ENCODE measurements at regions not wholly inside any gene's neighbourhood (a gene's known extent, or its start where the extent isn't known, plus 50 kb on each side); places are given as distances from the start of the nearest gene placed in this dataset.

DNA sequence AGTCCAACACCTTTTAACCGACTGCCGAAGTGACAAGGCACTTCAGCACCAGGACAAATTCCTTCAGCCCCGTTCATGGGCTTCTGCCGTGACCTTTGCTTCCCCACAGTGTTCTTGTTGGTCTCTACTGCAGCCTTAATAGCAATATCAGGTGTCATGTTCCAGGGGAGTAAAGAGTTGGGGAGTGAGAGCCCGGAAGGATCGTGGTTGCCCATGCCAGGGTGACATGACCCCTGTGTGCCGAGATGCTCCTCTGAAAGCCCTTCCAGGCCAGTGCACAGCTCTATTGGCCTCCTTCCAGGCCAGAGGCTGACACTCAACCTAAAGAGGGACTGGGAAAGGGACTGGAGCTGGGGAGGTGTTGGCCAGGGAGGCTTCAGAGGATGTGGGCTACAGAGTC is 279.2 kb downstream of the CYRIA start:
- Histone ChIP-seq H3F3A (ENCODE audit: insufficient read depth, low read length, poor library complexity, severe bottlenecking) (no peaks in the 10 kb centered on the region), H3K9me2 (ENCODE audit: insufficient read depth, low read length) (no peaks in the 10 kb centered on the region), H3K27ac (ENCODE audit: low read length) (no peak overlapping the region), H3K9me3 (ENCODE audit: low read length) (no peaks in the 10 kb centered on the region), H4K20me1 (ENCODE audit: insufficient read depth) (no peaks in the 10 kb centered on the region), H3K9ac (ENCODE audit: low read length) (no peak overlapping the region), H3K27me3 (ENCODE audit: insufficient read depth, low read depth, low read length) (no peaks in the 10 kb centered on the region), H3K36me3 (ENCODE audit: insufficient read depth, low read length) (no peaks in the 10 kb centered on the region), H2AFZ (ENCODE audit: low read depth, low read length) (no peak overlapping the region), H3K4me2 (ENCODE audit: low read length) (no peak overlapping the region), H3K4me3 (ENCODE audit: low read length) (no peak overlapping the region), H3K79me2 (replicated peaks; ENCODE audit: insufficient read depth, low read length) (no peaks in the 10 kb centered on the region)
- TF ChIP-seq MXI1 (conservative IDR thresholded peaks at IDR 0.05; ENCODE audit: poor library complexity, severe bottlenecking) = no peak
- no peak for TF ChIP-seq SMC3 (conservative IDR thresholded peaks at IDR 0.05; ENCODE audit: poor library complexity)
- no peak for TF ChIP-seq EP300 (conservative IDR thresholded peaks at IDR 0.05; ENCODE audit: poor library complexity, severe bottlenecking)
- TF ChIP-seq TAF1 (IDR thresholded peaks at IDR 0.05; ENCODE audit: low read depth) = no peak
- no peak for TF ChIP-seq RAD21 (conservative IDR thresholded peaks at IDR 0.05)
- TF ChIP-seq POLR2AphosphoS5 (IDR thresholded peaks at IDR 0.05) = no peak
- TF ChIP-seq CTCF (IDR thresholded peaks at IDR 0.05; ENCODE audit: poor library complexity, severe bottlenecking) = no peak
- TF ChIP-seq, protein P1, sequence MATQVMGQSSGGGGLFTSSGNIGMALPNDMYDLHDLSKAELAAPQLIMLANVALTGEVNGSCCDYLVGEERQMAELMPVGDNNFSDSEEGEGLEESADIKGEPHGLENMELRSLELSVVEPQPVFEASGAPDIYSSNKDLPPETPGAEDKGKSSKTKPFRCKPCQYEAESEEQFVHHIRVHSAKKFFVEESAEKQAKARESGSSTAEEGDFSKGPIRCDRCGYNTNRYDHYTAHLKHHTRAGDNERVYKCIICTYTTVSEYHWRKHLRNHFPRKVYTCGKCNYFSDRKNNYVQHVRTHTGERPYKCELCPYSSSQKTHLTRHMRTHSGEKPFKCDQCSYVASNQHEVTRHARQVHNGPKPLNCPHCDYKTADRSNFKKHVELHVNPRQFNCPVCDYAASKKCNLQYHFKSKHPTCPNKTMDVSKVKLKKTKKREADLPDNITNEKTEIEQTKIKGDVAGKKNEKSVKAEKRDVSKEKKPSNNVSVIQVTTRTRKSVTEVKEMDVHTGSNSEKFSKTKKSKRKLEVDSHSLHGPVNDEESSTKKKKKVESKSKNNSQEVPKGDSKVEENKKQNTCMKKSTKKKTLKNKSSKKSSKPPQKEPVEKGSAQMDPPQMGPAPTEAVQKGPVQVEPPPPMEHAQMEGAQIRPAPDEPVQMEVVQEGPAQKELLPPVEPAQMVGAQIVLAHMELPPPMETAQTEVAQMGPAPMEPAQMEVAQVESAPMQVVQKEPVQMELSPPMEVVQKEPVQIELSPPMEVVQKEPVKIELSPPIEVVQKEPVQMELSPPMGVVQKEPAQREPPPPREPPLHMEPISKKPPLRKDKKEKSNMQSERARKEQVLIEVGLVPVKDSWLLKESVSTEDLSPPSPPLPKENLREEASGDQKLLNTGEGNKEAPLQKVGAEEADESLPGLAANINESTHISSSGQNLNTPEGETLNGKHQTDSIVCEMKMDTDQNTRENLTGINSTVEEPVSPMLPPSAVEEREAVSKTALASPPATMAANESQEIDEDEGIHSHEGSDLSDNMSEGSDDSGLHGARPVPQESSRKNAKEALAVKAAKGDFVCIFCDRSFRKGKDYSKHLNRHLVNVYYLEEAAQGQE (IDR thresholded peaks at IDR 0.05; ENCODE audit: borderline replicate concordance) = no peak
- no peak for TF ChIP-seq EZH2 (IDR thresholded peaks at IDR 0.05; ENCODE audit: borderline replicate concordance, insufficient read depth, low read length, poor library complexity, severe bottlenecking)

DNA sequence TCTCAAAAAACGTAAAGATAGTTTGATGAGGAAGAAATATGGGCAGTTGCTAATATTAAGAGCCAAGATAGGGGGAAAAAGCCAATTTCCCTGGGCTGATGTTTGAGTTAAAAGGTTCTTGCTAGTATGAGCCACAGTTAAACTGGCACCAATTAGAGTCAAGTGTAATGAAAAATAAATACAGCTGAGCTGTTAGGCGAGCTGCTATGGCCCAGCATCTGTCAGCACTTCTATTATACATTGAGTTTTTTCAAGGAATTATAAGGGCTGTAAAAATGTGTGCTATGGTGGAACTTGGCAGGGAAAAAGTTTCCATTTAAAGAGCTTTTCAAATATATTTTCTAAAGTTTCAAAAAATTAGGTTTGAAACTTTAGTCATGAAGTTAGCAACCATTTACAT is 279.6 kb downstream of the CYRIA start:
- Histone ChIP-seq H4K20me1 (ENCODE audit: insufficient read depth) (no peaks in the 10 kb centered on the region), H3K9me2 (ENCODE audit: insufficient read depth, low read length) (no peaks in the 10 kb centered on the region), H3K4me2 (ENCODE audit: low read length) (no peak overlapping the region), H3K9me3 (ENCODE audit: low read length) (no peaks in the 10 kb centered on the region), H3K27me3 (ENCODE audit: insufficient read depth, low read depth, low read length) (no peaks in the 10 kb centered on the region), H3K9ac (ENCODE audit: low read length) (no peak overlapping the region), H3K27ac (ENCODE audit: low read length) (no peak overlapping the region), H3K4me3 (ENCODE audit: low read length) (no peak overlapping the region), H3K79me2 (replicated peaks; ENCODE audit: insufficient read depth, low read length) (no peaks in the 10 kb centered on the region), H3F3A (ENCODE audit: insufficient read depth, low read length, poor library complexity, severe bottlenecking) (no peaks in the 10 kb centered on the region), H2AFZ (ENCODE audit: low read depth, low read length) (no peak overlapping the region), H3K36me3 (ENCODE audit: insufficient read depth, low read length) (no peaks in the 10 kb centered on the region)
- no peak for TF ChIP-seq SMC3 (conservative IDR thresholded peaks at IDR 0.05; ENCODE audit: poor library complexity)
- TF ChIP-seq EP300 (conservative IDR thresholded peaks at IDR 0.05; ENCODE audit: poor library complexity, severe bottlenecking) = no peak

DNA sequence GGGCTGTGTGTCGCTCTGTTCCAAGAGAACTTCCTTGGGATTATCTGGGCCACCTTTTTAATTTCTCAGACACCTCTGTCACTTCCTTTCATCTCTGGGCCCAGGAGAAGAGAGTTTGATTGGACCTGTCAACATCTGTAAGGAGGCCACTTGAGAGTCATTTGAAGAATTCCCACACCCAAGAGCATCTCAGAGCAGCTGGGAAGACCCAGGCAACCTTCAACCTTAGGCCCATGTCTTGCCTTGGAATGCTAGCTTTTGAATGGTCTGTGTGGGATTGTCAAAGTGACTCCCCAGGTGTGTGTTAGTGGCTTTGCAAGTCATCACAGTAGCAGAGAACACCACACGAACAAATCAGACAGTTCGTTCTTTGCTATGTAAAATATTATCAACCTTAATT is 280.3 kb downstream of the CYRIA start:
- H3K9me3 ChIP-seq (ENCODE audit: low read length) = no peaks in the 10 kb centered on the region
- no peaks in the 10 kb centered on the region for H3K36me3 ChIP-seq (ENCODE audit: insufficient read depth, low read length)
- no peaks in the 10 kb centered on the region for H3K27me3 ChIP-seq (ENCODE audit: insufficient read depth, low read depth, low read length)
- H3K27ac ChIP-seq (ENCODE audit: low read length) = no peak overlapping the region
- H3K79me2 ChIP-seq (replicated peaks; ENCODE audit: insufficient read depth, low read length) = no peaks in the 10 kb centered on the region
- H4K20me1 ChIP-seq (ENCODE audit: insufficient read depth) = no peaks in the 10 kb centered on the region
- no peak overlapping the region for H3K4me3 ChIP-seq (ENCODE audit: low read length)
- H2AFZ ChIP-seq (ENCODE audit: low read depth, low read length) = no peak overlapping the region
- no peak overlapping the region for H3K4me2 ChIP-seq (ENCODE audit: low read length)
- no peak overlapping the region for H3K9ac ChIP-seq (ENCODE audit: low read length)
- no peak for TF ChIP-seq SMC3 (conservative IDR thresholded peaks at IDR 0.05; ENCODE audit: poor library complexity)
- no peak for TF ChIP-seq EP300 (conservative IDR thresholded peaks at IDR 0.05; ENCODE audit: poor library complexity, severe bottlenecking)
- TF ChIP-seq, protein P1 (IDR thresholded peaks at IDR 0.05; ENCODE audit: borderline replicate concordance) = no peak
- no peak for TF ChIP-seq MXI1 (conservative IDR thresholded peaks at IDR 0.05; ENCODE audit: poor library complexity, severe bottlenecking)
- TF ChIP-seq TAF1 (IDR thresholded peaks at IDR 0.05; ENCODE audit: low read depth) = no peak
- TF ChIP-seq RAD21 (conservative IDR thresholded peaks at IDR 0.05) = no peak
- TF ChIP-seq EZH2 (IDR thresholded peaks at IDR 0.05; ENCODE audit: borderline replicate concordance, insufficient read depth, low read length, poor library complexity, severe bottlenecking) = no peak
- TF ChIP-seq CTCF (IDR thresholded peaks at IDR 0.05; ENCODE audit: poor library complexity, severe bottlenecking) = no peak
- no peaks in the 10 kb centered on the region for H3K9me2 ChIP-seq (ENCODE audit: insufficient read depth, low read length)
- no peaks in the 10 kb centered on the region for H3F3A ChIP-seq (ENCODE audit: insufficient read depth, low read length, poor library complexity, severe bottlenecking)
